CD4-positive, alpha-beta T cell treated with Interleukin-15 for 1 hour (primary cell): ENCODE measurements at regions not wholly inside any gene's neighbourhood (a gene's known extent, or its start where the extent isn't known, plus 50 kb on each side); places are given as distances from the start of the nearest gene placed in this dataset.
A peak's percentile ranks its signal among the peaks of the same experiment; 100 is the strongest.

Experiments
- DNase-seq: peaks from one replicate; pipeline ENCODE4 v3.0.0-alpha.2; 2020

GRCh38 chr6:113597231-113597583 lies 259.9 kb upstream of the MARCKS start:
- no peak for DNase-seq

GRCh38 chr6:113598786-113599185 lies 258.4 kb upstream of the MARCKS start:
- DNase-seq: no peak

- no peak for DNase-seq
Observed at GRCh38 chr6:113599444-113599843, 257.7 kb upstream of the MARCKS start.

GRCh38 chr6:113600551-113601339 lies 256.4 kb upstream of the MARCKS start:
- no peak for DNase-seq

GRCh38 chr6:113607821-113608545 lies 249.2 kb upstream of the MARCKS start:
- no peak for DNase-seq

GRCh38 chr6:113610377-113610988 lies 246.7 kb upstream of the MARCKS start:
- no peak for DNase-seq

- DNase-seq: no peak
Observed at GRCh38 chr6:113616701-113617274, 240.4 kb upstream of the MARCKS start.

- no peak for DNase-seq
Observed at GRCh38 chr6:113619077-113619476, 238.1 kb upstream of the MARCKS start.

- DNase-seq: no peak
Observed at GRCh38 chr6:113620386-113620785, 236.8 kb upstream of the MARCKS start.

- DNase-seq: no peak
Observed at GRCh38 chr6:113622254-113622653, 234.9 kb upstream of the MARCKS start.

GRCh38 chr6:113623129-113623528 lies 234.0 kb upstream of the MARCKS start:
- no peak for DNase-seq

GRCh38 chr6:113625850-113626249 lies 231.3 kb upstream of the MARCKS start:
- no peak for DNase-seq

- DNase-seq: no peak
Observed at GRCh38 chr6:113626475-113626874, 230.7 kb upstream of the MARCKS start.

- no peak for DNase-seq
Observed at GRCh38 chr6:113627480-113627879, 229.7 kb upstream of the MARCKS start.

- DNase-seq: no peak
Observed at GRCh38 chr6:113629256-113629655, 227.9 kb upstream of the MARCKS start.

- no peak for DNase-seq
Observed at GRCh38 chr6:113629975-113630737, 227.0 kb upstream of the MARCKS start.

- DNase-seq: peak; percentile 77
Observed at GRCh38 chr6:113630738-113631535, 226.2 kb upstream of the MARCKS start.

- DNase-seq: no peak
Observed at GRCh38 chr6:113631666-113632065, 225.5 kb upstream of the MARCKS start.

GRCh38 chr6:113632220-113632864 lies 224.8 kb upstream of the MARCKS start:
- peak; percentile 72 for DNase-seq

GRCh38 chr6:113633638-113634037 lies 223.5 kb upstream of the MARCKS start:
- no peak for DNase-seq
